SK-N-SH treated with all-trans-retinoic acid at 6 μM for 48 hours (cell line): ENCODE measurements at regions not wholly inside any gene's neighbourhood (a gene's known extent, or its start where the extent isn't known, plus 50 kb on each side); places are given as distances from the start of the nearest gene placed in this dataset.

ENCODE experiments used
- ATAC-seq: fragments of 200-7000 bp; cut with Tn5 transposase; 3 replicates; pipeline ENCODE4 v1.9.1; 2020; ENCODE audit warnings: mild to moderate bottlenecking, moderate library complexity
- ARNTL ChIP-seq: fragments of 450-650 bp; formaldehyde crosslinking; IDR thresholded peaks from 2 replicates; pipeline ENCODE4 v1.5.0; 2020; ENCODE audit warnings: low read depth, mild to moderate bottlenecking, moderate library complexity, borderline replicate concordance
- BACH2 ChIP-seq: fragments of 250-450 bp; sonication (Bioruptor Pico); IDR thresholded peaks from 2 replicates; pipeline ENCODE4 v1.9.0; 2021; ENCODE audit warnings: mild to moderate bottlenecking, borderline replicate concordance
- CSDC2 ChIP-seq: fragments of 250-450 bp; sonication (Bioruptor Pico); IDR thresholded peaks from 2 replicates; pipeline ENCODE4 v1.5.0; 2020; ENCODE audit warnings: mild to moderate bottlenecking, moderate library complexity
- ESRRG ChIP-seq: fragments of 250-450 bp; sonication (Bioruptor Pico); IDR thresholded peaks from 2 replicates; pipeline ENCODE4 v1.6.1; 2021; ENCODE audit warnings: mild to moderate bottlenecking
- ISL1 ChIP-seq: fragments of 250-450 bp; sonication (Bioruptor Pico); IDR thresholded peaks from 2 replicates; pipeline ENCODE4 v2.1.2; 2022; ENCODE audit warnings: mild to moderate bottlenecking, moderate library complexity
- OSR1 ChIP-seq: fragments of 250-450 bp; sonication (Bioruptor Pico); IDR thresholded peaks from 2 replicates; pipeline ENCODE4 v1.8.0; 2022; ENCODE audit warnings: moderate library complexity, mild to moderate bottlenecking, inconsistent platforms
- RARB ChIP-seq: fragments of 250-450 bp; sonication (Bioruptor Pico); IDR thresholded peaks from 2 replicates; pipeline ENCODE4 v1.8.0; 2021; ENCODE audit warnings: mild to moderate bottlenecking, moderate library complexity
- SNAI2 ChIP-seq: fragments of 250-450 bp; sonication (Bioruptor Pico); IDR thresholded peaks from 2 replicates; pipeline ENCODE4 v1.5.0; 2020; ENCODE audit warnings: mild to moderate bottlenecking, moderate library complexity
- TCF4 ChIP-seq: fragments of 250-450 bp; sonication (Bioruptor Pico); IDR thresholded peaks from 2 replicates; pipeline ENCODE4 v1.8.0; 2021; ENCODE audit warnings: mild to moderate bottlenecking, moderate library complexity, borderline replicate concordance
- TOX ChIP-seq: fragments of 250-450 bp; sonication (Bioruptor Pico); IDR thresholded peaks from 2 replicates; pipeline ENCODE4 v1.8.0; 2021; ENCODE audit warnings: mild to moderate bottlenecking, moderate library complexity, borderline replicate concordance
- ZC3H10 ChIP-seq: fragments of 250-450 bp; sonication (Bioruptor Pico); IDR thresholded peaks from 2 replicates; pipeline ENCODE4 v1.5.1; 2021; ENCODE audit warnings: mild to moderate bottlenecking, moderate library complexity
- ZFP3 ChIP-seq: fragments of 250-450 bp; sonication (Bioruptor Pico); IDR thresholded peaks from 2 replicates; pipeline ENCODE4 v1.5.0; 2020; ENCODE audit warnings: mild to moderate bottlenecking, moderate library complexity
- ZFP30 ChIP-seq: fragments of 450-650 bp; formaldehyde crosslinking; IDR thresholded peaks from 2 replicates; pipeline ENCODE4 v1.5.0; 2022; ENCODE audit warnings: mild to moderate bottlenecking, moderate library complexity
- ZNF565 ChIP-seq: fragments of 450-650 bp; formaldehyde crosslinking; conservative IDR thresholded peaks from 2 replicates; pipeline ENCODE4 v1.5.0; 2020; ENCODE audit warnings: low read depth, mild to moderate bottlenecking, moderate library complexity
- ZNF70 ChIP-seq: fragments of 450-650 bp; formaldehyde crosslinking; IDR thresholded peaks from 2 replicates; pipeline ENCODE4 v1.5.0; 2020; ENCODE audit warnings: mild to moderate bottlenecking, moderate library complexity
- ZNF8 ChIP-seq: fragments of 450-650 bp; formaldehyde crosslinking; IDR thresholded peaks from 2 replicates; pipeline ENCODE4 v1.5.0; 2020; ENCODE audit warnings: mild to moderate bottlenecking, moderate library complexity
- TF ChIP-seq, protein P1 (sequence below): fragments of 250-450 bp; sonication (Bioruptor Pico); IDR thresholded peaks from 2 replicates; pipeline ENCODE4 v1.5.1; 2020; ENCODE audit warnings: low read depth, mild to moderate bottlenecking, moderate library complexity
- TF ChIP-seq, protein P2 (sequence below): fragments of 250-450 bp; sonication (Bioruptor Pico); IDR thresholded peaks from 2 replicates; pipeline ENCODE4 v1.8.0; 2020; ENCODE audit warnings: mild to moderate bottlenecking, moderate library complexity, borderline replicate concordance
- TF ChIP-seq, protein P3 (sequence below): fragments of 250-450 bp; sonication (Bioruptor Pico); IDR thresholded peaks from 2 replicates; pipeline ENCODE4 v1.5.0; 2020; ENCODE audit warnings: mild to moderate bottlenecking, moderate library complexity
- TF ChIP-seq, protein P4 (sequence below): fragments of 250-450 bp; sonication (Bioruptor Pico); IDR thresholded peaks from 2 replicates; pipeline ENCODE4 v1.8.0; 2021; ENCODE audit warnings: low read depth, mild to moderate bottlenecking, moderate library complexity, borderline replicate concordance
- TF ChIP-seq, protein P5 (sequence below): fragments of 250-450 bp; sonication (Bioruptor Pico); IDR thresholded peaks from 2 replicates; pipeline ENCODE4 v1.5.1; 2021; ENCODE audit warnings: mild to moderate bottlenecking, moderate library complexity

DNA sequence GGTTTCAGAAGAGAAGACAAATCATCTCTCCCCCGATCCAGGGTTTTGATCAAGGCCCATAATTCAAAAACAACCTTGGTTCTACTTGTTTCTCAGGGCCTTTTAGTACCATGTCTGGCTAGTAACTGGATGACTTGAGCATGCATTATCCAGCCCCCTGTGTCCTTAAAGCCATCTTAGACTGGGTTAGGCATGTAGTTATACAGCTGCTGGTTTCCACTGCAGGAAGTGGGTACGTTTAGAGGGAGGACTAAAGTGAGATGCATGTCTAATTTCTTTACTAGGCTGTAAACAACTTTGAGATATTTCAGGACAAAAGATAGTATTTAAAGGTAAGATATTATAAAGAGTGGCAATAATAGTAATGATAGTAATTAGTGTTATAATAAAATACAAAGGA, 372.0 kb downstream of the PLK2 start:
- TF ChIP-seq, protein P1, sequence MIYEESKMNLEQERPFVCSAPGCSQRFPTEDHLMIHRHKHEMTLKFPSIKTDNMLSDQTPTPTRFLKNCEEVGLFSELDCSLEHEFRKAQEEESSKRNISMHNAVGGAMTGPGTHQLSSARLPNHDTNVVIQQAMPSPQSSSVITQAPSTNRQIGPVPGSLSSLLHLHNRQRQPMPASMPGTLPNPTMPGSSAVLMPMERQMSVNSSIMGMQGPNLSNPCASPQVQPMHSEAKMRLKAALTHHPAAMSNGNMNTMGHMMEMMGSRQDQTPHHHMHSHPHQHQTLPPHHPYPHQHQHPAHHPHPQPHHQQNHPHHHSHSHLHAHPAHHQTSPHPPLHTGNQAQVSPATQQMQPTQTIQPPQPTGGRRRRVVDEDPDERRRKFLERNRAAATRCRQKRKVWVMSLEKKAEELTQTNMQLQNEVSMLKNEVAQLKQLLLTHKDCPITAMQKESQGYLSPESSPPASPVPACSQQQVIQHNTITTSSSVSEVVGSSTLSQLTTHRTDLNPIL (CRISPR knock-in tag): no peak
- TF ChIP-seq ZNF70: no peak
- TF ChIP-seq CSDC2 (CRISPR knock-in tag): no peak
- no peak for TF ChIP-seq TOX
- no peak for TF ChIP-seq ARNTL
- TF ChIP-seq, protein P2, sequence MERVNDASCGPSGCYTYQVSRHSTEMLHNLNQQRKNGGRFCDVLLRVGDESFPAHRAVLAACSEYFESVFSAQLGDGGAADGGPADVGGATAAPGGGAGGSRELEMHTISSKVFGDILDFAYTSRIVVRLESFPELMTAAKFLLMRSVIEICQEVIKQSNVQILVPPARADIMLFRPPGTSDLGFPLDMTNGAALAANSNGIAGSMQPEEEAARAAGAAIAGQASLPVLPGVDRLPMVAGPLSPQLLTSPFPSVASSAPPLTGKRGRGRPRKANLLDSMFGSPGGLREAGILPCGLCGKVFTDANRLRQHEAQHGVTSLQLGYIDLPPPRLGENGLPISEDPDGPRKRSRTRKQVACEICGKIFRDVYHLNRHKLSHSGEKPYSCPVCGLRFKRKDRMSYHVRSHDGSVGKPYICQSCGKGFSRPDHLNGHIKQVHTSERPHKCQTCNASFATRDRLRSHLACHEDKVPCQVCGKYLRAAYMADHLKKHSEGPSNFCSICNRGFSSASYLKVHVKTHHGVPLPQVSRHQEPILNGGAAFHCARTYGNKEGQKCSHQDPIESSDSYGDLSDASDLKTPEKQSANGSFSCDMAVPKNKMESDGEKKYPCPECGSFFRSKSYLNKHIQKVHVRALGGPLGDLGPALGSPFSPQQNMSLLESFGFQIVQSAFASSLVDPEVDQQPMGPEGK (CRISPR knock-in tag): no peak
- TF ChIP-seq, protein P3, sequence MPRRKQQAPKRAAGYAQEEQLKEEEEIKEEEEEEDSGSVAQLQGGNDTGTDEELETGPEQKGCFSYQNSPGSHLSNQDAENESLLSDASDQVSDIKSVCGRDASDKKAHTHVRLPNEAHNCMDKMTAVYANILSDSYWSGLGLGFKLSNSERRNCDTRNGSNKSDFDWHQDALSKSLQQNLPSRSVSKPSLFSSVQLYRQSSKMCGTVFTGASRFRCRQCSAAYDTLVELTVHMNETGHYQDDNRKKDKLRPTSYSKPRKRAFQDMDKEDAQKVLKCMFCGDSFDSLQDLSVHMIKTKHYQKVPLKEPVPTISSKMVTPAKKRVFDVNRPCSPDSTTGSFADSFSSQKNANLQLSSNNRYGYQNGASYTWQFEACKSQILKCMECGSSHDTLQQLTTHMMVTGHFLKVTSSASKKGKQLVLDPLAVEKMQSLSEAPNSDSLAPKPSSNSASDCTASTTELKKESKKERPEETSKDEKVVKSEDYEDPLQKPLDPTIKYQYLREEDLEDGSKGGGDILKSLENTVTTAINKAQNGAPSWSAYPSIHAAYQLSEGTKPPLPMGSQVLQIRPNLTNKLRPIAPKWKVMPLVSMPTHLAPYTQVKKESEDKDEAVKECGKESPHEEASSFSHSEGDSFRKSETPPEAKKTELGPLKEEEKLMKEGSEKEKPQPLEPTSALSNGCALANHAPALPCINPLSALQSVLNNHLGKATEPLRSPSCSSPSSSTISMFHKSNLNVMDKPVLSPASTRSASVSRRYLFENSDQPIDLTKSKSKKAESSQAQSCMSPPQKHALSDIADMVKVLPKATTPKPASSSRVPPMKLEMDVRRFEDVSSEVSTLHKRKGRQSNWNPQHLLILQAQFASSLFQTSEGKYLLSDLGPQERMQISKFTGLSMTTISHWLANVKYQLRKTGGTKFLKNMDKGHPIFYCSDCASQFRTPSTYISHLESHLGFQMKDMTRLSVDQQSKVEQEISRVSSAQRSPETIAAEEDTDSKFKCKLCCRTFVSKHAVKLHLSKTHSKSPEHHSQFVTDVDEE (CRISPR knock-in tag): no peak
- TF ChIP-seq TCF4 (CRISPR knock-in tag): no peak
- no peak for TF ChIP-seq ZC3H10 (CRISPR knock-in tag)
- TF ChIP-seq, all 23 proteins: peak for 0
- ATAC-seq: no peak

DNA sequence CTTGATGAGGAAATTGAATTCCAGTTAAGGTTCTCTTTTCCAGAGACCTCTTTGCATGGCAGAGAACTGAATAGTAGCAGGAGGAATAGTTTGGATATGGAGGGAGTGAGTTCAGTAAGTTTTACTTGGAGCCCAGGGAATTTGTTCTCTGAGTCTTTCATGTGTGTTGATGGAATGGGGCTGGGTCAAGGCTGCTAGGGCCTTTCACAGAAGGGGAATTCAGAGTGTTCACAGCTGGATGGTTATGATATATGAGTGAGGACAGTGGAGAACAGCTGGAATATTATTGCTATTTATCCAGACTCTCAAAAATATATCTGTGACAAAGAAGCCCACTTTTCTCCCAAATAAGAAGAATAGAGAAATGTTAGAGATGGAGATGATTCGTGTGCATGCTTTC, 372.8 kb downstream of the PLK2 start:
- ATAC-seq: no peak
- TF ChIP-seq ISL1 (no peak), ZNF8 (CRISPR knock-in tag) (no peak), OSR1 (CRISPR knock-in tag) (no peak), ZC3H10 (CRISPR knock-in tag) (no peak), CSDC2 (CRISPR knock-in tag) (no peak), ZNF565 (CRISPR knock-in tag) (no peak), TCF4 (CRISPR knock-in tag) (no peak), RARB (CRISPR knock-in tag) (no peak), ZFP3 (no peak), SNAI2 (CRISPR knock-in tag) (no peak), ARNTL (no peak), ESRRG (CRISPR knock-in tag) (no peak), TOX (no peak), BACH2 (no peak), ZFP30 (no peak)
- TF ChIP-seq, protein P1 (CRISPR knock-in tag): no peak
- TF ChIP-seq, protein P4, sequence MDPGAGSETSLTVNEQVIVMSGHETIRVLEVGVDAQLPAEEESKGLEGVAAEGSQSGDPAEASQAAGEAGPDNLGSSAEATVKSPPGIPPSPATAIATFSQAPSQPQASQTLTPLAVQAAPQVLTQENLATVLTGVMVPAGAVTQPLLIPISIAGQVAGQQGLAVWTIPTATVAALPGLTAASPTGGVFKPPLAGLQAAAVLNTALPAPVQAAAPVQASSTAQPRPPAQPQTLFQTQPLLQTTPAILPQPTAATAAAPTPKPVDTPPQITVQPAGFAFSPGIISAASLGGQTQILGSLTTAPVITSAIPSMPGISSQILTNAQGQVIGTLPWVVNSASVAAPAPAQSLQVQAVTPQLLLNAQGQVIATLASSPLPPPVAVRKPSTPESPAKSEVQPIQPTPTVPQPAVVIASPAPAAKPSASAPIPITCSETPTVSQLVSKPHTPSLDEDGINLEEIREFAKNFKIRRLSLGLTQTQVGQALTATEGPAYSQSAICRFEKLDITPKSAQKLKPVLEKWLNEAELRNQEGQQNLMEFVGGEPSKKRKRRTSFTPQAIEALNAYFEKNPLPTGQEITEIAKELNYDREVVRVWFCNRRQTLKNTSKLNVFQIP (CRISPR knock-in tag): no peak
- TF ChIP-seq, protein P2 (CRISPR knock-in tag): no peak
- TF ChIP-seq, protein P5, sequence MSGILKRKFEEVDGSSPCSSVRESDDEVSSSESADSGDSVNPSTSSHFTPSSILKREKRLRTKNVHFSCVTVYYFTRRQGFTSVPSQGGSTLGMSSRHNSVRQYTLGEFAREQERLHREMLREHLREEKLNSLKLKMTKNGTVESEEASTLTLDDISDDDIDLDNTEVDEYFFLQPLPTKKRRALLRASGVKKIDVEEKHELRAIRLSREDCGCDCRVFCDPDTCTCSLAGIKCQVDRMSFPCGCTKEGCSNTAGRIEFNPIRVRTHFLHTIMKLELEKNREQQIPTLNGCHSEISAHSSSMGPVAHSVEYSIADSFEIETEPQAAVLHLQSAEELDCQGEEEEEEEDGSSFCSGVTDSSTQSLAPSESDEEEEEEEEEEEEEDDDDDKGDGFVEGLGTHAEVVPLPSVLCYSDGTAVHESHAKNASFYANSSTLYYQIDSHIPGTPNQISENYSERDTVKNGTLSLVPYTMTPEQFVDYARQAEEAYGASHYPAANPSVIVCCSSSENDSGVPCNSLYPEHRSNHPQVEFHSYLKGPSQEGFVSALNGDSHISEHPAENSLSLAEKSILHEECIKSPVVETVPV (CRISPR knock-in tag): no peak
